ENCODE measurements at regions not wholly inside any gene's neighbourhood (a gene's known extent, or its start where the extent isn't known, plus 50 kb on each side); places are given as distances from the start of the nearest gene placed in this dataset.

DNA sequence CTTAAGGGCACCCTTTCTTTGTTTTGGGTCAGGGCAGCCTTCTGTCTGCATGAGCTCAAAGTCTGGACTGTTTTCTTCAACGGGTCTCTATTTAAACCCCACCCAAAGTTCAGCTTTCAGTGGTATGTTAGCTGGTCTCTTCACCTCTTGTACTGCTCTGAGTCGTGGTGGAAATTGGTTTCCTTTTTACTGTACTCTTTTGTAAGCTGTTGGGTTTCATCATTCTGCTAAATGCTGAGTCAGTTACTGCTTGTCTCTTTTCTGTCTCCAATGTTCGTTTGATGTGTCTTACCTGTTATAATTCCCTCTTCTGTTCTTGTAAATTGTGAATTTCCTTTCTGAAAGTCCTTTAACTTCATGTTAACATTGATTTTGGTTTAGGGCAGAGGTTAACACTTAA lies 64.1 kb upstream of the MALRD1 start (continued):
- TF ChIP-seq, protein P1, sequence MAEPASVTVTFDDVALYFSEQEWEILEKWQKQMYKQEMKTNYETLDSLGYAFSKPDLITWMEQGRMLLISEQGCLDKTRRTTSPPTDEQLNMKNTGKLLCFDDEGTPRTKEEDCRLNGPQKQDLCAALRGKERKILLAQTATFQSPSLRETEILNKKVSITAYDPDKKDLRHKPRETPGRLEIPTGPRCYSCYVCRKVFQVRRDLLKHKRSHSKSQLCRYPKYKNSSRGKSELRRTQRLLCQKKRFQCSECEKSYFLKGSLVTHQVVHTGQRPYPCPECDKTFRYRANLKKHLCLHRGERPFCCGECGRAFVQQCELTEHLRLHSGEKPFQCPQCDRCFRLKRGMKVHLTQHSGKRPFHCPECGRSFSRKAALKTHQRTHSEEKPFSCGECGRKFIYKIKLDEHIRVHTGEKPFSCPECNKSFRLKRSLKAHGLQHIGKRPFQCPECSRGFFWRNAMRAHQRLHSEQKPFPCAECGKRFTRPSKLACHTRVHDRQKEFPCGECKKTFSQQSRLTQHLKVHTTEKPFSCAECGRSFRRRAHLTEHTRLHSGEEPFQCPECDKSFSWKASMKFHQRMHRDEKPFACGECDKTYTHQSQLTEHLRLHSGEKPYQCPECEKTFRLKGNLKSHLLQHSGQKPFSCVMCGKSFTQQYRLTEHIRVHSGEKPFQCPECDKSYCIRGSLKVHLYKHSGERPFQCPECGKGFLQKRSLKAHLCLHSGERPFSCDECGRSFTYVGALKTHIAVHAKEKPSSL (CRISPR knock-in tag; conservative IDR thresholded peaks at IDR 0.05) = no peak
- TF ChIP-seq, protein P2, sequence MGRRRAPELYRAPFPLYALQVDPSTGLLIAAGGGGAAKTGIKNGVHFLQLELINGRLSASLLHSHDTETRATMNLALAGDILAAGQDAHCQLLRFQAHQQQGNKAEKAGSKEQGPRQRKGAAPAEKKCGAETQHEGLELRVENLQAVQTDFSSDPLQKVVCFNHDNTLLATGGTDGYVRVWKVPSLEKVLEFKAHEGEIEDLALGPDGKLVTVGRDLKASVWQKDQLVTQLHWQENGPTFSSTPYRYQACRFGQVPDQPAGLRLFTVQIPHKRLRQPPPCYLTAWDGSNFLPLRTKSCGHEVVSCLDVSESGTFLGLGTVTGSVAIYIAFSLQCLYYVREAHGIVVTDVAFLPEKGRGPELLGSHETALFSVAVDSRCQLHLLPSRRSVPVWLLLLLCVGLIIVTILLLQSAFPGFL (CRISPR knock-in tag; IDR thresholded peaks at IDR 0.05; ENCODE audit: borderline replicate concordance) = no peak
- TF ChIP-seq STAT6 (CRISPR knock-in tag; conservative IDR thresholded peaks at IDR 0.05; ENCODE audit: low read depth) (no peak), OVOL2 (CRISPR knock-in tag; IDR thresholded peaks at IDR 0.05; ENCODE audit: borderline replicate concordance) (no peak), IRF2 (CRISPR knock-in tag; IDR thresholded peaks at IDR 0.05; ENCODE audit: borderline replicate concordance, low read depth) (no peak), GABPB1 (CRISPR knock-in tag; IDR thresholded peaks at IDR 0.05) (no peak), ZNF219 (CRISPR knock-in tag; IDR thresholded peaks at IDR 0.05; ENCODE audit: borderline replicate concordance) (no peak), IRF1 (CRISPR knock-in tag; IDR thresholded peaks at IDR 0.05) (no peak)

DNA sequence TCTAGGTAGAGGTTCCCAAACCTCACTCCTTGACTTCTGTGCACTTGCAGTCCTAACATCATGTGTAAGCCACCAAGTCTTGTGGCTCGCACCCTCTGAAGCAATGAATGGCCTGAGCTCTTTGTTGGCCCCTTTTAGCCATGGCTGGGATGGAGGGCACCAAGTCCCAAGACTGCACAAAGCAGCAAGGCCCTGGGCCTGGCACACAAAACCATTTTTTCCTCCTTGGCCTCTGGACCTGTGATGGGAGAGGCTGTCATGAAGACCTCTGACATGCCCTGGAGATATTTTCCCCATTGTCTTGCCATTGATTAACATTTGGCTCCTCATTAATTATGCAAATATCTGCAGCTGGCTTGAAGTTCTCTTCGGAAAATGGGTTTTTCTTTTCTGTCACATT lies 60.3 kb upstream of the MALRD1 start:
- CTCF ChIA-PET = no interaction called here
- H3K36me3 Mint-ChIP-seq = peaks cover 39% of the 10 kb centered on the region
- H3K27ac Mint-ChIP-seq = no peak overlapping the region

More for the DNA sequence above, 60.3 kb upstream of the MALRD1 start:
- H3K4me1 Mint-ChIP-seq = no peaks in the 10 kb centered on the region
- no peak for TF ChIP-seq EMX1 (CRISPR knock-in tag; IDR thresholded peaks at IDR 0.05)
- no peak for TF ChIP-seq KAT7 (CRISPR knock-in tag; IDR thresholded peaks at IDR 0.05; ENCODE audit: borderline replicate concordance)
- no peak for TF ChIP-seq FOXP4 (CRISPR knock-in tag; IDR thresholded peaks at IDR 0.05)
- no peak for TF ChIP-seq SP1 (CRISPR knock-in tag; conservative IDR thresholded peaks at IDR 0.05)
- TF ChIP-seq OVOL2 (CRISPR knock-in tag; IDR thresholded peaks at IDR 0.05; ENCODE audit: borderline replicate concordance) = no peak
- no peak for TF ChIP-seq NFE2L1 (CRISPR knock-in tag; IDR thresholded peaks at IDR 0.05)
- no peak for TF ChIP-seq SMAD3 (CRISPR knock-in tag; IDR thresholded peaks at IDR 0.05; ENCODE audit: borderline replicate concordance)
- no peak for TF ChIP-seq ZNF317 (CRISPR knock-in tag; IDR thresholded peaks at IDR 0.05; ENCODE audit: borderline replicate concordance, low read depth)
- TF ChIP-seq SOX15 (CRISPR knock-in tag; IDR thresholded peaks at IDR 0.05) = no peak
- no peak for TF ChIP-seq RORB (CRISPR knock-in tag; IDR thresholded peaks at IDR 0.05)
- no peak for TF ChIP-seq ZNF138 (CRISPR knock-in tag; conservative IDR thresholded peaks at IDR 0.05)
- TF ChIP-seq FOXP1 (CRISPR knock-in tag; IDR thresholded peaks at IDR 0.05; ENCODE audit: borderline replicate concordance) = no peak
- TF ChIP-seq RELA (CRISPR knock-in tag; IDR thresholded peaks at IDR 0.05; ENCODE audit: borderline replicate concordance) = no peak
- TF ChIP-seq GRHL2 (CRISPR knock-in tag; IDR thresholded peaks at IDR 0.05; ENCODE audit: insufficient replicate concordance, severe bottlenecking) = no peak
- TF ChIP-seq ZNF396 (CRISPR knock-in tag; IDR thresholded peaks at IDR 0.05; ENCODE audit: borderline replicate concordance) = no peak
- no peak for TF ChIP-seq NFYB (CRISPR knock-in tag; conservative IDR thresholded peaks at IDR 0.05; ENCODE audit: low read depth)
- no peak for TF ChIP-seq IRF1 (CRISPR knock-in tag; IDR thresholded peaks at IDR 0.05)
- no peak for TF ChIP-seq JAZF1 (CRISPR knock-in tag; IDR thresholded peaks at IDR 0.05)
- peaks cover 45% of the 10 kb centered on the region for H3K9me3 Mint-ChIP-seq
- POLR2A ChIA-PET = no interaction called here
- DNase-seq (ENCODE audit: low spot score) (no peak), ATAC-seq (no peak)
- H3K27me3 Mint-ChIP-seq (ENCODE audit: low read depth) = no peaks in the 10 kb centered on the region
- no peak overlapping the region for H3K4me3 Mint-ChIP-seq

Data from WTC11 (cell line).